ENCODE measurements at regions not wholly inside any gene's neighbourhood (a gene's known extent, or its start where the extent isn't known, plus 50 kb on each side); places are given as distances from the start of the nearest gene placed in this dataset.

DNA sequence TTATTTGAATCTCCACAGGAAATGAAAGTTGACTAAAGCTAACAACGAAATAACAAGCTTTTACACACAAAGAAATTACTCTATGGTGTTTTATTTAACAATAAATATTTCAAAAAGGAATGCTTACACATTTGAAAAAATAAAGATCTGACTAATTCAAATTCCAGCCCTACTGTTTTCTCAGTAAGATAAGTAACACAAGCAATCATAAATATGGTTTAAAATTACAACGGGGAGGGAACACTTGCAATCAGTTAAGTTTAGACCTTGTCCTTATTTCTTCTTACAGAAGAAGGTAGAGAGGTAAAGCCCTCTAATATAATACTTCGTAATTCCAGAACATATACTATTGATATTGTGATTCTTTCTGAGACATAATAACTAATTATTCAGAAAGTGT, 158.5 kb downstream of the DHX15 start:
- TF ChIP-seq PPARD (CRISPR knock-in tag; IDR thresholded peaks at IDR 0.05) (no peak), CAMTA2 (CRISPR knock-in tag; conservative IDR thresholded peaks at IDR 0.05) (no peak), SIN3A (IDR thresholded peaks at IDR 0.05; ENCODE audit: borderline replicate concordance in 2 of 2, control insufficient read depth in 1 of 2, low read depth in 2 of 2, low read length in 2 of 2) (no peak), FOXM1 (IDR thresholded peaks at IDR 0.05; ENCODE audit: low read depth) (no peak), FOXM1 (CRISPR knock-in tag; IDR thresholded peaks at IDR 0.05; ENCODE audit: low read depth) (no peak), ZBTB8A (IDR thresholded peaks at IDR 0.05; ENCODE audit: partially characterized antibody) (no peak), POLR2AphosphoS2 (IDR thresholded peaks at IDR 0.05; ENCODE audit: low read length) (no peak), HDAC6 (IDR thresholded peaks at IDR 0.05; ENCODE audit: low read depth, low read length) (no peak), POLR2A (conservative IDR thresholded peaks at IDR 0.05) (no peak), POLR2AphosphoS5 (IDR thresholded peaks at IDR 0.05; ENCODE audit: control insufficient read depth, insufficient read depth, low read depth, low read length) (no peak)
- TF ChIP-seq, protein P1, sequence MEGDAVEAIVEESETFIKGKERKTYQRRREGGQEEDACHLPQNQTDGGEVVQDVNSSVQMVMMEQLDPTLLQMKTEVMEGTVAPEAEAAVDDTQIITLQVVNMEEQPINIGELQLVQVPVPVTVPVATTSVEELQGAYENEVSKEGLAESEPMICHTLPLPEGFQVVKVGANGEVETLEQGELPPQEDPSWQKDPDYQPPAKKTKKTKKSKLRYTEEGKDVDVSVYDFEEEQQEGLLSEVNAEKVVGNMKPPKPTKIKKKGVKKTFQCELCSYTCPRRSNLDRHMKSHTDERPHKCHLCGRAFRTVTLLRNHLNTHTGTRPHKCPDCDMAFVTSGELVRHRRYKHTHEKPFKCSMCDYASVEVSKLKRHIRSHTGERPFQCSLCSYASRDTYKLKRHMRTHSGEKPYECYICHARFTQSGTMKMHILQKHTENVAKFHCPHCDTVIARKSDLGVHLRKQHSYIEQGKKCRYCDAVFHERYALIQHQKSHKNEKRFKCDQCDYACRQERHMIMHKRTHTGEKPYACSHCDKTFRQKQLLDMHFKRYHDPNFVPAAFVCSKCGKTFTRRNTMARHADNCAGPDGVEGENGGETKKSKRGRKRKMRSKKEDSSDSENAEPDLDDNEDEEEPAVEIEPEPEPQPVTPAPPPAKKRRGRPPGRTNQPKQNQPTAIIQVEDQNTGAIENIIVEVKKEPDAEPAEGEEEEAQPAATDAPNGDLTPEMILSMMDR (IDR thresholded peaks at IDR 0.05 in 2 of 3, conservative IDR thresholded peaks at IDR 0.05 in 1 of 3; ENCODE audit: insufficient read depth in 2 of 3, low read depth in 1 of 3, low read length in 3 of 3) = no peak
- TF ChIP-seq, protein P2, sequence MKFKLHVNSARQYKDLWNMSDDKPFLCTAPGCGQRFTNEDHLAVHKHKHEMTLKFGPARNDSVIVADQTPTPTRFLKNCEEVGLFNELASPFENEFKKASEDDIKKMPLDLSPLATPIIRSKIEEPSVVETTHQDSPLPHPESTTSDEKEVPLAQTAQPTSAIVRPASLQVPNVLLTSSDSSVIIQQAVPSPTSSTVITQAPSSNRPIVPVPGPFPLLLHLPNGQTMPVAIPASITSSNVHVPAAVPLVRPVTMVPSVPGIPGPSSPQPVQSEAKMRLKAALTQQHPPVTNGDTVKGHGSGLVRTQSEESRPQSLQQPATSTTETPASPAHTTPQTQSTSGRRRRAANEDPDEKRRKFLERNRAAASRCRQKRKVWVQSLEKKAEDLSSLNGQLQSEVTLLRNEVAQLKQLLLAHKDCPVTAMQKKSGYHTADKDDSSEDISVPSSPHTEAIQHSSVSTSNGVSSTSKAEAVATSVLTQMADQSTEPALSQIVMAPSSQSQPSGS (CRISPR knock-in tag; IDR thresholded peaks at IDR 0.05) = no peak
- TF ChIP-seq, protein P3, sequence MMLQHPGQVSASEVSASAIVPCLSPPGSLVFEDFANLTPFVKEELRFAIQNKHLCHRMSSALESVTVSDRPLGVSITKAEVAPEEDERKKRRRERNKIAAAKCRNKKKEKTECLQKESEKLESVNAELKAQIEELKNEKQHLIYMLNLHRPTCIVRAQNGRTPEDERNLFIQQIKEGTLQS (IDR thresholded peaks at IDR 0.05) = no peak
- TF ChIP-seq, protein P3 (CRISPR knock-in tag; conservative IDR thresholded peaks at IDR 0.05) = no peak
- TF ChIP-seq, protein P4, sequence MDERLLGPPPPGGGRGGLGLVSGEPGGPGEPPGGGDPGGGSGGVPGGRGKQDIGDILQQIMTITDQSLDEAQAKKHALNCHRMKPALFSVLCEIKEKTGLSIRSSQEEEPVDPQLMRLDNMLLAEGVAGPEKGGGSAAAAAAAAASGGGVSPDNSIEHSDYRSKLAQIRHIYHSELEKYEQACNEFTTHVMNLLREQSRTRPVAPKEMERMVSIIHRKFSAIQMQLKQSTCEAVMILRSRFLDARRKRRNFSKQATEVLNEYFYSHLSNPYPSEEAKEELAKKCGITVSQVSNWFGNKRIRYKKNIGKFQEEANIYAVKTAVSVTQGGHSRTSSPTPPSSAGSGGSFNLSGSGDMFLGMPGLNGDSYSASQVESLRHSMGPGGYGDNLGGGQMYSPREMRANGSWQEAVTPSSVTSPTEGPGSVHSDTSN (CRISPR knock-in tag; IDR thresholded peaks at IDR 0.05; ENCODE audit: low read depth) = no peak
- TF ChIP-seq, protein P4 (tag; conservative IDR thresholded peaks at IDR 0.05; ENCODE audit: low read depth) = no peak
